ENCODE measurements at regions not wholly inside any gene's neighbourhood (a gene's known extent, or its start where the extent isn't known, plus 50 kb on each side); places are given as distances from the start of the nearest gene placed in this dataset.
"Not testable (repeated sequence)": the region's sequence is repeated elsewhere in the genome, so short reads cannot be mapped to it uniquely, and the experiment has no call there.

DNA sequence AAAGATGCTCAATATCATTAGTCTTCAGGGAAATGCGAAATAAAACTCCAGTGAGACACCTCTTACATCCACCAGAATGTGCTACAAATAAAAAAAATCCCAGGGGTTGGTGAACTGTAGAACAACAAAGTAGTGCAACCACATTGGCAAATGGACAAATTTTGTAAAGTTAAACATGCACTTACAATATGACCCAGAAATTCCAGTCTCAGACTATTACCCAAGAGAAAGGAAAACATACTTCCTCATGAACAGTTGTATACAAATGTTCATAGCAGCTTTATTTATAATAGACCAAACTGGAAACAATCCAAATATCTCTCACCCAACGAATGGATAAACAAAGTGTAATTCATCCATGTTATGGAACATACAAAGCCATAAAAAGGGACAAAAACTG lies 239.5 kb downstream of the ABCC12 start:
- H3K4me3 ChIP-seq (replicated peaks; ENCODE audit: low read depth, low read length): no peak overlapping the region
- TF ChIP-seq, protein P1, sequence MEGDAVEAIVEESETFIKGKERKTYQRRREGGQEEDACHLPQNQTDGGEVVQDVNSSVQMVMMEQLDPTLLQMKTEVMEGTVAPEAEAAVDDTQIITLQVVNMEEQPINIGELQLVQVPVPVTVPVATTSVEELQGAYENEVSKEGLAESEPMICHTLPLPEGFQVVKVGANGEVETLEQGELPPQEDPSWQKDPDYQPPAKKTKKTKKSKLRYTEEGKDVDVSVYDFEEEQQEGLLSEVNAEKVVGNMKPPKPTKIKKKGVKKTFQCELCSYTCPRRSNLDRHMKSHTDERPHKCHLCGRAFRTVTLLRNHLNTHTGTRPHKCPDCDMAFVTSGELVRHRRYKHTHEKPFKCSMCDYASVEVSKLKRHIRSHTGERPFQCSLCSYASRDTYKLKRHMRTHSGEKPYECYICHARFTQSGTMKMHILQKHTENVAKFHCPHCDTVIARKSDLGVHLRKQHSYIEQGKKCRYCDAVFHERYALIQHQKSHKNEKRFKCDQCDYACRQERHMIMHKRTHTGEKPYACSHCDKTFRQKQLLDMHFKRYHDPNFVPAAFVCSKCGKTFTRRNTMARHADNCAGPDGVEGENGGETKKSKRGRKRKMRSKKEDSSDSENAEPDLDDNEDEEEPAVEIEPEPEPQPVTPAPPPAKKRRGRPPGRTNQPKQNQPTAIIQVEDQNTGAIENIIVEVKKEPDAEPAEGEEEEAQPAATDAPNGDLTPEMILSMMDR (IDR thresholded peaks at IDR 0.05; ENCODE audit: low read depth, low read length, missing control alignments): no peak
- DNase-seq (ENCODE audit: extremely low read depth, low read depth): no peak

DNA sequence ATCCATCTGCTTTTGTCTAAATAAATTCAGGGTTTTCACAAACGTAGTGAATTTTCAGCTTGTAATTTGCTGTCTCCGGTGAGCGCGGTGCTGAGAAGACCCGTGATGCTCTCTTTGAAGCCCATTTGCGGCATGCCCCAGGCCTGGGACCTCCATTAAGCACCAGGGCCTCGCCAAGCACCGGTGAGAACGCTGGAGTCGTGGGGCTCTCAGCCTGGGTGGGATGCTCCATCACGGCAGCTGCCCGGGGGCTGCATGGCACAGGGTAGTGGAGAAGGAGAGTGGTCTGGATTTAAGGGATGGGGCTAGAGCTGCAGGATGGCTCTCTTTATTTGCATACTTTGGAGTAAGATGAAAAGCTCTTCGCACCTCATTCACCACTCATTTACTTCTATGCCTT lies 248.7 kb downstream of the ABCC12 start:
- DNase-seq (ENCODE audit: extremely low read depth, low read depth): no peak
- H3K4me3 ChIP-seq (replicated peaks; ENCODE audit: low read depth, low read length): no peak overlapping the region
- TF ChIP-seq, protein P1 (IDR thresholded peaks at IDR 0.05; ENCODE audit: low read depth, low read length, missing control alignments): no peak

DNA sequence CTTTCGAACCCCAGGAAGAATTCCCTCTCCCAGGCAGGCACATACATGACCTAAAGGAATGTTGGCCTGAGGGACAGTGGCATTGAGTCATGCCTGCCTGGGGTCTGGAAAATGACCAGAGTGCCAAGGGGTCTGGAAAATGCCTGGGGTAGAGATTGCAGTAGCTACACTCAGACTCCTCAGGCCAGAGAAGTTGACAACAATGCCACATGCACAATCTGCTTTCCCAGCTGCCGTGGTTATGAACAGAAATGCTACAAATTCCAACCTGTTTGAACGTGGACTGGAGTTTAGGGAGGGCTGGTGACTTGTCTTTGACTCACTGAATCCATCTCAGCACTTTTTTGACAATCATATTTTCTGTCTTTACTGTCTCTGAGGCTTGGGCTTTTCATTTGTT lies 250.0 kb downstream of the ABCC12 start:
- DNase-seq (ENCODE audit: extremely low read depth, low read depth): no peak
- H3K4me3 ChIP-seq (replicated peaks; ENCODE audit: low read depth, low read length): no peak overlapping the region
- TF ChIP-seq, protein P1 (IDR thresholded peaks at IDR 0.05; ENCODE audit: low read depth, low read length, missing control alignments): no peak

DNA sequence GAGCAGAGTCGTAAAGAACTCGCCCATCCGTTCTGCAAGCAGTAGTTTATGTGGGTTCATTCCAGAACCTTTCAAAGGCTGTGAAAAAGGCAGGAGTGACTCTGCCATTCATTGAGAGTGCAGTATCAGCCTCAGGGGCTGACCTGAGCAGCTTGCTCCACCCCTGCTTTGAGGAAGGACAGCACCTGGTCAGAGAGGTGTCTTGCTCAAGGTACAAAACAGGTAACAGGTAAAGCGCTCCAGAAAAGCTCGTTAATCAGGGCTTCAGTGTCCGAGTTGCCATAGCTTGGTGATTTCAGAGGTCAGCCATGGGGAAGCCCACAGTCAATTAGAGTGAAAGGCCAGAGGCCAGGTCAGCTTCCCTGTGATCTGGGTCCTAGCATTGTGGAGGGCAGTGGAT lies 251.1 kb downstream of the ABCC12 start:
- no peak for DNase-seq (ENCODE audit: extremely low read depth, low read depth)
- TF ChIP-seq, protein P1 (IDR thresholded peaks at IDR 0.05; ENCODE audit: low read depth, low read length, missing control alignments): no peak
- H3K4me3 ChIP-seq (replicated peaks; ENCODE audit: low read depth, low read length): no peak overlapping the region

DNA sequence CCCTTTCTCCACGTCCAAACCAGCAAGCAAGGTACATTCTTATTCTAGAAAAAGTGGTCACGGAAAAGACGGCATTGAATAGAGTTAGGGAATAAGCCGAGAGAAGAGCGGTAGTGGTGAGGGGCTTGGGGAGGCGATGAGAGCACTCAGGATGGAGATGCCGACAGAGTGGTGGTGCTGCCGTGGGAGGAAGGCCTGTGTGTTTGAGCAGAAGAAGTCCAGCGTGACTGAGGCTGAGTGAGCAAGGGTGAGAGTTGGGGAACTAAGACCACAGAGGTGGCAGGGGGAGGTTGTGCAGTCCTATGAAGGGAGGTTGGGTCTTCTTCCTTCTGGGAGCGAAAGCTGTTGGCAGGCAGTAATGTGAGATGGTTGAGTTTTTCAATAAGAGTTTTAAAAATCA lies 252.3 kb downstream of the ABCC12 start:
- DNase-seq (ENCODE audit: extremely low read depth, low read depth): no peak
- TF ChIP-seq, protein P1 (IDR thresholded peaks at IDR 0.05; ENCODE audit: low read depth, low read length, missing control alignments): no peak
- no peak overlapping the region for H3K4me3 ChIP-seq (replicated peaks; ENCODE audit: low read depth, low read length)

DNA sequence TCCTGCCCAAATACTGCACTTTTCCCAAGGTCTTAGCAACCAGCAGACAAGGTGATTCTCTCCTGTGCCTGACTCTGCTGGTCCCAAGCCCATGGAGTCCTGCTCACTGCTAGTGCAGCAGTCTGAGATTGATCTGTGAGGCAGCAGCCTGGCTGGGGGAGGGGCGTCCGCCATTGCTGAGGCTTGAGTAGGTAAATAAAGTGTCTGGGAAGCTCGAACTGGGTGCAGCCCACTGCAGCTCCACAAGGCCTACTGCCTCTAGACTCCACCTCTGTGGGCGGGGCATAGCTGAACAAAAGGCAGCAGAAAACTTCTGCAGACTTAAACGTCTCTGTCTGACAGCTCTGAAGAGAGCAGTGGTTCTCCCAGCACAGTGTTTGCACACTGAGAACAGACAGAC lies 258.7 kb downstream of the ABCC12 start:
- H3K4me3 ChIP-seq (replicated peaks; ENCODE audit: low read depth, low read length); DNase-seq (ENCODE audit: extremely low read depth, low read depth): not testable (repeated sequence)

DNA sequence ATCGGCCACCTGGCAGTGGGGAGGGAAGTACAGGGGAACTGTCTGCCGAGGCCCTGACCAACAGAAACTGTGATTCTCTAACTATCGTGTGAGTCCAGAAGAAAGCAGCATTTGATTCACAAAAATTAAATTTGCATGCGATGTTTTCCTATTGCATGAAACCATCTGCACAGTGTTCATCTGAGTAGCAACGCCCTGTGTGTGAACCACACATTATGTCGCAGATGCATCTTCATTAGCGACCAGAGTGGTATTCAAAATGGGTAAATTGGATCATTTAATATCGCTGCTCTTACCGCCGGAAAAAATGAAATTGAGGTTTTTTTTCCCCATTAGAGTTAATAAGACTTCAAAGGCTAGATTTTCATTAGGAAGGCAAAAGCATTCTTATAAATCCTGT lies 260.6 kb downstream of the ABCC12 start:
- H3K4me3 ChIP-seq (replicated peaks; ENCODE audit: low read depth, low read length): no peak overlapping the region
- no peak for DNase-seq (ENCODE audit: extremely low read depth, low read depth)
- TF ChIP-seq, protein P1 (IDR thresholded peaks at IDR 0.05; ENCODE audit: low read depth, low read length, missing control alignments): no peak

Data from HFF-Myc (cell line).